ENCODE measurements at regions not wholly inside any gene's neighbourhood (a gene's known extent, or its start where the extent isn't known, plus 50 kb on each side); places are given as distances from the start of the nearest gene placed in this dataset.

GRCh38 chr5:7213525-7213924 lies 182.4 kb upstream of the ADCY2 start:
- no peak for TF ChIP-seq CTCF (IDR thresholded peaks at IDR 0.05)
- intact Hi-C loops (cut with DNase I) = no loop called here
- no peak overlapping the region for H3K4me3 ChIP-seq
- H3K4me1 ChIP-seq = no peaks in the 10 kb centered on the region
- H3K36me3 ChIP-seq (ENCODE audit: insufficient read depth in 1 of 2, low read depth in 1 of 2) = no peaks in the 10 kb centered on the region
- H3K27ac ChIP-seq = no peak overlapping the region
- H3K9me3 ChIP-seq = no peaks in the 10 kb centered on the region
- H3K27me3 ChIP-seq (ENCODE audit: insufficient read depth in 3 of 3, low read length in 2 of 3) = no peaks in the 10 kb centered on the region
- 92 to 97% (median 95%) methylated on average over 5 of the region's 5 CpGs for WGBS, 3 donors
- DNase-seq = no peak
- no peak for ATAC-seq

GRCh38 chr5:7214906-7215416 lies 181.0 kb upstream of the ADCY2 start:
- DNase-seq (no peak), ATAC-seq (no peak)
- Histone ChIP-seq H3K9me3 (no peaks in the 10 kb centered on the region), H3K36me3 (ENCODE audit: insufficient read depth in 1 of 2, low read depth in 1 of 2) (no peaks in the 10 kb centered on the region), H3K4me3 (no peak overlapping the region), H3K4me1 (no peaks in the 10 kb centered on the region), H3K27me3 (ENCODE audit: insufficient read depth in 3 of 3, low read length in 2 of 3) (no peaks in the 10 kb centered on the region), H3K27ac (no peak overlapping the region)
- WGBS, 3 donors = 68 to 86% (median 75%) methylated on average over 7 of the region's 7 CpGs
- TF ChIP-seq CTCF (IDR thresholded peaks at IDR 0.05) = no peak
- intact Hi-C loops (cut with DNase I) = no loop called here

GRCh38 chr5:7218141-7218540 lies 177.8 kb upstream of the ADCY2 start:
- intact Hi-C loops (cut with DNase I) = no loop called here
- Histone ChIP-seq H3K9me3 (no peaks in the 10 kb centered on the region), H3K4me1 (no peaks in the 10 kb centered on the region), H3K27me3 (ENCODE audit: insufficient read depth in 3 of 3, low read length in 2 of 3) (no peaks in the 10 kb centered on the region), H3K27ac (no peak overlapping the region), H3K4me3 (no peak overlapping the region), H3K36me3 (ENCODE audit: insufficient read depth in 1 of 2, low read depth in 1 of 2) (no peaks in the 10 kb centered on the region)
- ATAC-seq (no peak), DNase-seq (no peak)
- 28 to 44% (median 33%) methylated on average over 2 of the region's 2 CpGs for WGBS, 3 donors
- no peak for TF ChIP-seq CTCF (IDR thresholded peaks at IDR 0.05)

DNA sequence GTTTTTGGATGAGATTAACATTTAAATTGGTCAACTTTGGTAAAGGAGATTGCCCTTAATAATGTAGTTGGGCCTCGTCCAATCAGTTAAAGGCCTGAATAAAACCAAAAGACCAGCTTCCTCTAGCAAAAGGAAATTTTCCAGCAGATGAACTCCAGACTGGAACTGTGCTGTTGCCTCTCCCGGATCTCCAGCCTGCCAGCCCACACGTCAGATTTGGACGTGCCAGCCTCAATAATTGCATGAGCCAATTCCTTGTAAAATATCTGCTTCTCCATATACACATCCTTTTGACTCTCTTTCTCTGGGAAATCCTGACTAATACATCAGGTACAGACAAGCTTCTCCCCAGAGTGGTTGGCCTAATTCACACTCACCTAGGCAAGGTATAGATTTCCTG lies 175.8 kb upstream of the ADCY2 start:
- H3K4me3 ChIP-seq = no peak overlapping the region
- H3K9me3 ChIP-seq = no peaks in the 10 kb centered on the region
- H3K27ac ChIP-seq = no peak overlapping the region
- intact Hi-C loops (cut with DNase I) = no loop called here
- no peak for ATAC-seq
- no peaks in the 10 kb centered on the region for H3K27me3 ChIP-seq (ENCODE audit: insufficient read depth in 3 of 3, low read length in 2 of 3)
- DNase-seq = no peak
- H3K36me3 ChIP-seq (ENCODE audit: insufficient read depth in 1 of 2, low read depth in 1 of 2) = no peaks in the 10 kb centered on the region
- no peaks in the 10 kb centered on the region for H3K4me1 ChIP-seq
- TF ChIP-seq CTCF (IDR thresholded peaks at IDR 0.05) = no peak
- WGBS, 3 donors = 43 to 55% (median 49%) methylated on average over 4 of the region's 4 CpGs

- Histone ChIP-seq H3K36me3 (ENCODE audit: insufficient read depth in 1 of 2, low read depth in 1 of 2) (no peaks in the 10 kb centered on the region), H3K27ac (no peak overlapping the region), H3K4me1 (no peaks in the 10 kb centered on the region), H3K9me3 (no peaks in the 10 kb centered on the region), H3K4me3 (no peak overlapping the region), H3K27me3 (ENCODE audit: insufficient read depth in 3 of 3, low read length in 2 of 3) (no peaks in the 10 kb centered on the region)
- intact Hi-C loops (cut with DNase I) = no loop called here
- DNase-seq (no peak), ATAC-seq (no peak)
- 82 to 89% (median 83%) methylated on average over 3 of the region's 3 CpGs for WGBS, 3 donors
- TF ChIP-seq CTCF (IDR thresholded peaks at IDR 0.05) = no peak
Observed at GRCh38 chr5:7221041-7221440, 174.9 kb upstream of the ADCY2 start.

Measured in psoas muscle (tissue), 7 donors.